Skin of body (tissue), 1 donor: ENCODE measurements at regions not wholly inside any gene's neighbourhood (a gene's known extent, or its start where the extent isn't known, plus 50 kb on each side); places are given as distances from the start of the nearest gene placed in this dataset.

ENCODE experiments used
- DNase-seq: peaks from one replicate; lab custom pipeline; 2025; lab: John Stamatoyannopoulos, UW

DNA sequence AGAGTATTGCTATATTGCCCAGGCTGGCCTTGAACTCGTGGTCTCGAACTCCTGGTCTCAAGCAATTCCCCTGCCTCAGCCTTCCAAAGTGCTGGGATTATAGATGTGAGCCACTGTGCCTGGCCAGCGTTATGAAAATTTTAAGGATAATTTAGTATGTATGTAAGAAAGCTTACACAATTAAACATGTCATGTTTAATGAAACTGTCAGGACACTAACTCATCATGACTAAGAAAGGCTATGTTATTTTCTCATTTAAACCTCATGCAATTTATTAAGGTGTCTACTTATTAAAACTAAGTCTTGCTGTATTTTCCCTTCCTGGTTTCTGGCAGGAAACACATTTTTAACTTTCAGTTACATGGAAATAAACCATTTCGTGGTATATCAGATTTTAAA, 106.8 kb upstream of the ATP10A start:
- no peak for DNase-seq

DNA sequence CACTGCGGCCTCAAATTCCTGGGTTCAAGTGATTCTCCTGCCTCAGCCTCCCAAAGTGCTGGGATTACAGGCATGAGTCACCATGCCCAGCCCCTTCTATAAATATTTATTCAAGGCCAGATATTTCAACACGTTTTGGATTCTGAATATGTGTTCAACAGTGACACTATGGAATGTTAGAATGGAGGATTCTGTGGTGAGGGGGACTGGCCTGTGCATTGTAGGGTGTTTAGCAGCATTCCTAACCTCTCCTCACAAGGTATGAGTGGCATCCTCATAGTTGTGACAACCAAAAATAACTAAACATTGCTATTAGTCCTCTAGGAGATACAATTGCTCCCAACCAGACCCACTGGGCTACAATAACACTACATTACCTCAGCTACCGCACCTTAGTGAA, 104.0 kb upstream of the ATP10A start:
- DNase-seq = no peak

DNA sequence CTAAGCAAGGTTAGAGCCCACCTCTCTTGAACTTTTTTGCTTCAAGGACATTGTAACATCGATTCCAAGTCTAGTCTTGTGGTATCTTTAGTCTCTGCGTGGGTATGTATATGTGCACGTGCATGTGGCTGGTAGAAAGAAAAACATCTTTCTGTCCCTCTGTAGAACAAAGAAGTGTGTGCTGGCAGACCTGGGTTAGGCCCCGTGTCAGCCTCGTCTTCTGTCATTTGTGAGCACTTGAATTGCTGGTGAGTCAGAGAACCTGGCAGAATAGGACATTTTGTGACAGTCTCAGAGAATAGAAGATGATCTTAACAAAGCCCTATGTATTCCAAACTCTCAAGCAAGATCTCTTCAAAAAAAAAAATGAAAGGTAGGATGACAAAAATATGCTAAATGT, 102.2 kb upstream of the ATP10A start:
- no peak for DNase-seq

DNA sequence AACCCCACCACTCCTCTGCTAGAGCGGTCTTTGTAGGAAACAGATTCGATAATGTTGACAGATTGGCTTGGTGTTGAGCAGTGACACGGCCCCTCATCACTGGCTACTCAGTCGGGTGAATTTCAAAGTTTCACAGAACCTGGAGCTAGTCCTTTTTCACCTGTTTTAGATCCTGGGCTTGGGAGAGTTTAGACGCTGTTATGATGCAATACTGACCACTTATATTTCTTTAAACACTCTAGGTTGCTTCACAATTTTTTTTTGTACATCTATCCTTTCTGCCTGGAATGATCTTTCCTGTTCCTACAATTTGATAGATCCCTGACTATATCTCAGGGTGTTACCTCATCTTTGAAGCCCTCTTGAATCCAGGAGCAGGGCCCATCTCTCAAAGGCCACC, 97.1 kb upstream of the ATP10A start:
- no peak for DNase-seq

DNA sequence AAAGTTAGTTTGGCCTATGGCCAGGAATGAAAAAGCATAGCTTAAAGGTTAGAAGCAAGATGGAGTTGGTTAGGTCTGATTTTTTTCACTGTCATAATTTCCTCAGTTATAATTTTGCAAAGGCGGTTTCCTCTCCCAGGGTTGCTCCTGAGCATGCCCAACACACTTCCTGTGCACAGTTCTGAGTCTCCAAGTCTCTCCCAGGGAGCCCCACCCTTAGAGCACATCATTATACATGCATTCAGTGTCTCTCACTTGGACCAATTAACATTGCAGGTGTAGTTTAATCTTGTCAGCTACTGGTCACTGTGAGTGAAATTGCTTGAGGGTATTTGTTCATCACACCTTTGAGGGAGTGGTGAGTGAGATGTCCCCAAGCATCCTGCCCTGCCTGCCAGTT, 96.0 kb upstream of the ATP10A start:
- DNase-seq = no peak

DNA sequence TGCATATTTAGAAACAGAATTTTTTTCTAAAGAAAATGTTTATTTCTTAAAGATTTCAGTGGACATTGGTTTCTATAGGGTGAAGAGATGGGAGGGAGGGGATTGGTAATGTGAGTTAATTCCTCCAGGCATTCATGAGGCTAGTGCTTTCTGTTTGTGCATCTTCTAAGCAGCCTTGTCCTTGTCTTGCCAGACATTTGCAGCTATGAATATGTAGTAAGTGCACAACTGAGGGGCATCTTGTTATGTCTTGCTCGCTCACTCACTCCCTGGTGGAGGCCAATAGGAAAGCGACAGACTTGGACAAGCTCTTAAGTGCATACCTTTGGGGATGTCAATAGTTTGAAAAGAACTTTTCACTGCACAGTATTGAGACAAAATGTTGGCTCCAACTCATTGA, 92.5 kb upstream of the ATP10A start:
- DNase-seq = no peak

DNA sequence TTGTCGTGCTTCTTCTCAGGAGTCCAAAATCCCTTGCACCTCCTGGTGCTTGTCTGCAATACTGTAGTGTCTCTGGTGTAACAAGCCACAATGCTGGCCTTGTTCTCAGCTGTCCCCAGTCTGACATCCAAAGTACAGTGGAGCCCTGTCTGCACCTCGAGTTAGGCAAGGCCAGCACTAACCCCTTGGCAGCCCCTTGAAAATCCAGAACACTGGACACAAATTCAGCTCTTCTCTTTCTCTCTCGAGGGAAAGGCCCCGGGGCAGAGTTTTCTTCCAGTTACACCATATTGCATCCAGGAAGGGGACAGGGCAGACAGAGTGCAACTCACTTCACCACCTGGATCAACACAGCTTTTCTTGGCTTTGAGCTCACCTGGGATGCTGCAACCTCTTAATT, 91.3 kb upstream of the ATP10A start:
- no peak for DNase-seq

DNA sequence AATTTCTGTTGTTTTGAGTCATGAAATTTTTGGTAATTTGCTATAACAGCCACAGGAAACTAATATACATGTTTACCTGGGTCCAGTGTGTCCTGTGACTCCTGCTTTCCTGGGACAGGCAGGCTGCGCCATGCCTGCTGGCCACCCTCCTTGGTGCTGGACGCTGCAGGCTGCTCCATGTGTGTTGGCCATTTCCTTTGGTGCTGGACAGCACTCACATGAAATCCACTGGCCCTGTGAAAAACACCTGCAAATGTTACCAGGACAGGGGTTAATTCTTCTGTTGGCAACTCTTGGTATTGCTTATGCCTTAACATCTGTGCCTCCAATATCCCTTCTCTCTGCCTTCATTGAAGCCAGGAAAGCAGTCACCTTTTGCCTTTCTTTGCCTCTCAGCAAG, 86.9 kb upstream of the ATP10A start:
- no peak for DNase-seq

DNA sequence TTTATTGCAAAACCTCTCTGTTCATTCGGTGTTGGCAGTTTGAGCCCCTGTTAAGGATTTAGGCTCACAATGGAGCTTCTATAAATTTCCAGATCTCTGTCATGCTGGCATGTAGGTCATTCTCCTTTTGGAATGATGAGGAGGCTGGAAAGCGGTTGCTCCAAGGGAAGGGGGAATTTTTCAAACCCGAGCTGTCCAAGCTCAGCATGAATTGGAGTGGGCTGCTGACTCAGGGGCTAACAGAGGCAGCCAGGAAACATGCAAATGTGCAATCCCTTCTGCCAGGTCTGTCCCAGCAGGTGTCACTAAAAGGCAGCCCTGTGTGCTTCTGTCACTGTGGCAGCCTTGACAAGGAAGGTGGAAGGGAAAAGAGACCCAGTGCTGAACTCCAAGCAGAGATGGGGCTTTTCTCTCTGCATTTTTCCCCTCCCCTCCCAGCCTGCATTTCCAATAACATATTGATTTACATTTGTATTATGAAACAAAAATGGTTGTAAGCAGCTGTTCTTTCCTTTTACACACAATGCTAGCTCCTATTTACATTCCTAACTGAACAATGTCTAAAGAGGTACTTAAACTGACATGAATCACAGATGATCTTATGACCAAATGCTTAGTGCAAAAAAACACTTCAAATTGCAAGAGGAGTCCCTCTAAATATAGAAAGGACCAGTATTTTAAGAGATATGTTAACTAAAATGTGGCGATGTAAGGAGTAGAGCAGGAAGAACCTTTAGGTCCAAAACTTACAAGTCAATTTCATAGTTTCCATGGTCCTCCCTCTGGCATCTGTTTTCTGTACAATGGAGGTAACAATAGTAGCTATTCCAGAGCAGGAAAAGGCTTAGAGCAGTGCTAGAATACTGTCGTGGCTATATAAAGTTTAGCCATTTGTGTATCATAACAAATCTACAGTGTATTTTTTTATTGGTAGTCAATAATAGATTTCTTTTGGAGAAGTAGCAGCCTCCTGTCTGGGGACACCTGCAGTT, 84.5 kb upstream of the ATP10A start:
- no peak for DNase-seq

DNA sequence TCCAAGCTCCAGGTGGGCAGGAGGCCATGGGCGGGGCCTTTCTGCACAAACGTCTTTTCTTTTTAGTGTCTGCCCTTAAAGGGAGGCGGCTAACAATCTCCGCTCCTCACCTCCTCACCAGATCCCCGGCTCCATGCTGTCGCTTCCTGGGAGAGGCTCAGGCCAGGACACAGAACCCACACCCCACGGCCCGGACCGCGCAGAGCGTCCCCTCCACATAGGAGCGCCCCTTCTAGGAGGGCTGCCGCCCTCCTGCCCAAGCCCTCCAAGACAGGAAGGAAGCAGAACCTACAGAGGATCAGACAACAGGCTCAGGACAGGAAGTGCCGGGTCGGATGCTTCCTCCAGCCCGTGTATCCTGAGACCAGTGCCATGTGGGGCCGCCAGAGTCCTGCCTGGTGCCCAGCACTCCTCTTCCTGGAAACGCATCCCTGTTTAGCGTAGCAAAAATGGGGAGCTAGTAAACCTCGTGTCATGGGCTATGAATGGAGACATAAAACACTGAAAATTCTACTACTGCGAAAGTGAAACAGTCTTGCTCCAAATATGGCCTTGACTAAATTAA, 83.2 kb upstream of the ATP10A start:
- no peak for DNase-seq

DNA sequence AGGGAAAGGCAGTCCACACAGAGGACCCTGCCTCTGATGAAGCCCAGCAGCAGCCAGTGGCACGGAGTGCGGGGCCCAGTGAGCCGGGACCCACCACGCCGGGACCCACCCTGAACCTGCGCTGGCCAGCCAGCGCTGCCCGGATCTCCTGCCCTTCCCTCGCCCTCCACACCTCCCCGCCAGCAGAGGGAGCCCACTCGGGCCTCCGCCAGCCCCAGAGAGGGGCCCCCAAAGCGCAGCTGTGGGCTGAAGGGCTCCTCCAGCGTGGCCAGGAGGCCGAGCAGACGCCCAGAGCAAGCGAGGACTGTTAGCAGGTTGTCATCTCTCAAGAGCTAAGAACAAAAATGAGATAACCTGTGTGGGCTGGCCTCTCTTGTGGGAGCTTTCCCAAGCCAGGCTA, 81.3 kb upstream of the ATP10A start:
- no peak for DNase-seq

DNA sequence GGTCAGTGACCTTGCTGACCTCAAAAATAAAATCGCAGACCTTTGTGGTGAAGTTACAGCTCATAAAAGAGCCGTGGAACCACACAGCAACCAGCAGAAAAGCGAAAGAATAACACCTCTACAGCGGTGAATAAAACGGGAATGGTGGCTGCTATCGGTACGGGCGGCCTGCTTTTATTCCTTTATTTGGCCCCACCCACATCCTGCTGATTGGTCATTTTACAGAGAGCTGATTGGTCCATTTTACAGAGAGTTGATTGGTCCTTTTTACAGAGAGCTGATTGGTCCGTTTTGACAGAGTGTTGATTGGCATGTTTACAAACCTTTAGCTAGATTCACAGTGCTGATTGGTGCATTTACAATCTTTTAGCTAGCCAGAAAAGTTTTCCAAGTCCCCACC, 80.7 kb upstream of the ATP10A start:
- DNase-seq = no peak

DNA sequence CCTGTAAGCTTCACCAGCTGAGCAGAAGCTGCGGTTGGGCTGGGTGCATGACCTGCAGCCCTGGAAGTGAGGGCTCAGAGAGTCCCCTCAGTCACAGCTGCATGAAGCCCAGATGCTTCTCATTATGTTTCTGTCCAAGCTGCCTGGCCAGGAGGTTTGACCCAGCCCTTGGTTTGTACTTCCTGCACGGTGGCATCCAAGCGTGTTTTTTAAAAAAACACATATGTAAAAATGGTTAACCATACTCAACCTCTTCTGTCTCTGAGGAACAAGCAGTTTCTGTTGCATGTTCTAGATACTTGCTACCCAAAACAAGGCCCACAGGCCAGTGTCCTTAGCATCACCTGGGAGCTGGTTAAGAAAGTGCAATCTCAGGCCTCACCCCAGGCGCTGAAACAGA, 76.0 kb upstream of the ATP10A start:
- DNase-seq = no peak

DNA sequence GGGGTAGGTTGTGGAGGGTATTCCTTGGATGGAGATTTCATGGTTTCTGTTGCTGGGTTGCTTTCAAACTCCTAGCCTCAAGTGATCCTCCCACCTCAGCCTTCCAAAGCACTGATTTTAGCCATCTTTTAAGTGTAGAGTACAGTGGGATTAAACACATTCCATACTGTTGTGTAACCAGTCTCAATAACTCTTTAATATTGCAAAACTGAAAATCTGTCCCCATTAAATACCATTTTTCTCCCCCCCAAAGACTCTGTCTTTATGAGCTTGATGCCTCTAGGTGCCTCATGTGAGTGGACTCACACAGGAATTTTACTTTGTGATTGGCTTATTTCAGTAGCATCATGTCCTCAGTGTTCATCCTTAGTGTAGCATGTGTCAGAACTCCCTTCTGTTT, 74.7 kb upstream of the ATP10A start:
- no peak for DNase-seq

DNA sequence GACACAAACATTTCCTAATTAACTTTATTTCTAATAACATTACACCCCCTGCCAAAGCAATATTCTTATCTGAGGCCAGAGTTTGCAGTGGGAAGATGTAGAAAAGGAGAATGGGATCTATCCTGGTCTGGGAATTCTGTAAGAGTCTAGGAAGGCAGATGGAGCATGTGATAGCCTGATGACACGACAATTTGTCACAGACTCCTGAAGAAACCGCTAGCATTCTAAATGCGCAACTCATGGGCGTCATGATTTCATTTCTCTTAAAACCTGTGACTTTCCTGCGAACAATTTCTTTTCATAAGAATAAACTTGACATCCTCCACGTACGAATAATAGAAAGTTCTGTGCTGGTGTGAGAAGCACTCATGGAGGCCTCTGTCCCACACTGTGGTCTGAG, 72.9 kb upstream of the ATP10A start:
- DNase-seq = no peak

DNA sequence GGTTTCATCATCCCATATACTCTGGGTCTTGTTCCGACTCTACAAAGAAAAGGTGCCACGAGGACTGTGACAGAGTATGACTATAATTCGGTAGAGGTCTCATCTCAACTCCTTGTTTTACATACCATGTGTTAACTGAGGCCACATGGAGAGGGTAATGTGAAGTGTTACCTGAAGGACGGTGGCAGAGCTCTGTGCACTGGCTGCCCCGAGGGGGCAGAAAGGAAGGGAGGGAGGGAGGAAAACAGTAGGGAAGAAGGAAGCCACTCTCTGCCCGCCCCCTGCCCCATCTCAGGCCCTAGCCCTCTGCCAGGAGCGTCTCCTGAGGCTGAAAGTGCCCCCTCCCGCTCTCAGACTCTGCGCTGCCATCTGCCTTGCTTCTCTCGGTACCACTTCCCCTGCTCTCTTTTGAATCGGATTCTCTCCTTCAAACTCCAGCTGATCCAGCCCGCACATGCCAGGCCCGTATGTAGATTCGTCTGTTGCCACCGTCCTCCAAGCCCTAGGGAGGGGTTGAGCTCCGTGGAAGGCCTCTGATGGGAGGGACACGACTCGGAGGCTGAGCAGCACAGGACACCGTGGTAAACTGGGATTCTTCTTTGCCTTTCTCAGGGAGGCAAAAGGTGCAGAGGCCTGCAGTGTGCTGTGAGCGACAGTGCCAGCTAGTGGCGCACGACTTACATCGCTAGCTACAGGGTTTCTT, 70.5 kb upstream of the ATP10A start:
- peak; percentile 70 for DNase-seq

DNA sequence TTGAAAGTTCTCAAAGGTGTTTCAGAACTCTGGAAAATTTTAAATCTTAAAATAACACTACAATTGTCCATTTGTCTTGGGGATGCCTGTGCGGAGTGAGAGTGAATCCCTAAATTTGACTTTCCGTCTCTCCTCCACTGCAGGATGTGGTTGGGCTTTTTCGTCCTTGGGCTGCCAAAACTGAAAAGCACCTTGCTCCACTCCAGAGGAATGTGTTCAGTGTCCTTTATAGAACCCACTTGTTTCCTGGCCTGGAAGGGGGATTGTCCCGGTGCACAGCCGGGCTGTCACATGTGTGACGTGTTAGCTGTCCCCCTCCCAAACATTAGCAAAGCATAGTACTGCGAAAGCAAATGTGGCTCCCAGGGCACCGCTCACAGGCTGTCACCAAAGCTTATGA, 69.6 kb upstream of the ATP10A start:
- DNase-seq = no peak

DNA sequence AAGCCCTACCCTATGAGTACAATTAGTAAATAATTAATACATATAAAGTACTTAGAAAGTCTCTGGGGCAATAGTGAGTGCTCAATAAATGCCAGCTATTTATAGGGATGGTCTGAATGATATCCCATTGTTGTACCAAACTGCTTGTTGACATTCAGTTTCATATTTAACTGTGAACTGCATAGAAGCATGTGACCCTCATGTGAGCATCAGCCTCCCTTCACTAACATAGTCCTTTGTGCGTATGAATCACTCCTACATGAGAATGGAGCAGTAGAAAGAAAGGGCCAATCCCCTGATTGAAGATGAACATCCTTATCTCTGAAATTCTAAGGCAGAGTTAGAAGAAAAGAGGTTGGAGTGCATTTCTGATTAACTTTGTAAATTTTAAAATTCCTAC, 68.7 kb upstream of the ATP10A start:
- DNase-seq = no peak

DNA sequence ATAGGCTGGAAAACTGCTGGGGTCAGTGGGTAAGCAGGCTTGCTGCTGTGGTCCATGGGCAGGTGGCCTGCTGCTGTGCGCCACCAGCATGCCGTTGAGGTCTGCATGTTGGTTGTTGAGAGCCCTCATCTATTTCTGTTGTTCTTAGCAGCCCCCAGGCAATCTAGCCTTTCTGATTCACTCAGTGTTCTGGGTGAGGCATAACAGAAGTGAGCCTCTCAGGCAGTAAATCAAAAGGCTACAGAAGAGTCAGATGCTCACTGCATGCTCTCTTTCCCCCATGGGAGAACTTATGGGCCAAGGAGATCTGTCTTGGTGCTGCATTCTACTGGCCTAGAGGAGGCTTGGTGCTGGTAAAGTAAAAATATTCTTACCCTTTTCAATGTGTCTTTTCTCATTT, 67.8 kb upstream of the ATP10A start:
- DNase-seq = no peak
